H1 (cell line): ENCODE measurements at regions not wholly inside any gene's neighbourhood (a gene's known extent, or its start where the extent isn't known, plus 50 kb on each side); places are given as distances from the start of the nearest gene placed in this dataset.

Experiments
- CEBPB ChIP-seq: IDR thresholded peaks from 2 replicates; pipeline ENCODE4 v1.6.1; 2012; ENCODE audit warnings: low read depth, low read length
- CTCF ChIP-seq, 3 experiments: IDR thresholded peaks; 1 replicate in 2 of 3; 2 replicates in 1 of 3; pipeline versions ENCODE4 v1.5.1 to v1.6.1; 2011; ENCODE audit warnings: low read length in 3 of 3, mild to moderate bottlenecking in 3 of 3, inconsistent platforms in 2 of 3, low read depth in 1 of 3, moderate library complexity in 1 of 3; ENCODE audit not compliant: insufficient read depth in 1 of 3; ENCODE audit errors: control extremely low read depth in 1 of 3
- POLR2A ChIP-seq, 2 experiments: IDR thresholded peaks; 1 replicate in 1 of 2; 2 replicates in 1 of 2; pipeline ENCODE4 v1.6.1; 2011; ENCODE audit warnings: low read depth in 2 of 2, low read length in 2 of 2, mild to moderate bottlenecking in 2 of 2; ENCODE audit errors: control extremely low read depth in 1 of 2

- TF ChIP-seq POLR2A (IDR thresholded peaks at IDR 0.05; ENCODE audit: control extremely low read depth in 1 of 2, low read depth in 2 of 2, low read length in 2 of 2) (no peak), CTCF (IDR thresholded peaks at IDR 0.05; ENCODE audit: control extremely low read depth in 1 of 3, insufficient read depth in 1 of 3, low read depth in 1 of 3, low read length in 3 of 3) (no peak), CEBPB (no peak)
These were observed 164.6 kb upstream of the GJB5 start for GRCh38 chr1:34590211-34590623.
